CD14-positive monocyte (primary cell): ENCODE measurements at regions not wholly inside any gene's neighbourhood (a gene's known extent, or its start where the extent isn't known, plus 50 kb on each side); places are given as distances from the start of the nearest gene placed in this dataset.

Experiments used
- DNase-seq, 3 donors: peaks; one replicate each; pipeline ENCODE4 v3.0.0-alpha.2; 2011 to 2022
- H2AFZ ChIP-seq: 2 replicates; pipeline ENCODE4 v1.6.0; 2012; ENCODE audit warnings: mild to moderate bottlenecking, low read depth, low read length, inconsistent platforms; ENCODE audit not compliant: insufficient read depth, poor library complexity, severe bottlenecking
- H3K27ac ChIP-seq, 2 donors: 1 replicate in 1 of 2; 2 replicates in 1 of 2; pipeline ENCODE4 v1.5.1; 2012 to 2013; ENCODE audit warnings: low read length in 2 of 2, control low read depth in 1 of 2, inconsistent platforms in 1 of 2, low read depth in 1 of 2, mild to moderate bottlenecking in 1 of 2
- H3K27me3 ChIP-seq, 2 donors: one replicate each; pipeline versions ENCODE4 v1.6.0 to v1.6.1; 2011 to 2013; ENCODE audit warnings: low read length in 2 of 2; ENCODE audit not compliant: control insufficient read depth in 2 of 2, insufficient read depth in 2 of 2
- H3K36me3 ChIP-seq, 2 donors: replicated peaks in 1 of 2; 1 replicate in 1 of 2; 2 replicates in 1 of 2; pipeline versions ENCODE4 v1.5.1 to v1.6.1; 2012 to 2013; ENCODE audit warnings: low read length in 2 of 2, control low read depth in 1 of 2, inconsistent platforms in 1 of 2, mild to moderate bottlenecking in 1 of 2; ENCODE audit not compliant: insufficient read depth in 2 of 2, control insufficient read depth in 1 of 2
- H3K4me1 ChIP-seq, 2 donors: 1 replicate in 1 of 2; 2 replicates in 1 of 2; pipeline versions ENCODE4 v1.5.1 to v1.6.1; 2012 to 2013; ENCODE audit warnings: low read length in 2 of 2, control low read depth in 1 of 2, inconsistent platforms in 1 of 2, mild to moderate bottlenecking in 1 of 2, moderate library complexity in 1 of 2; ENCODE audit not compliant: insufficient read depth in 2 of 2, control insufficient read depth in 1 of 2
- H3K4me2 ChIP-seq: replicated peaks from 2 replicates; pipeline ENCODE3; 2012; ENCODE audit warnings: low read length, moderate library complexity, mild to moderate bottlenecking; ENCODE audit not compliant: poor library complexity, severe bottlenecking; ENCODE audit errors: extremely low read depth
- H3K4me3 ChIP-seq, 3 experiments: fragments of 200-600 bp in 1 of 3; sonication (generic) in 1 of 3; replicated peaks in 1 of 3; 1 replicate in 2 of 3; 2 replicates in 1 of 3; pipeline ENCODE4 v1.5.1; 2011 to 2013; ENCODE audit warnings: low read length in 3 of 3, mild to moderate bottlenecking in 3 of 3, control low read depth in 2 of 3, low read depth in 2 of 3, inconsistent platforms in 1 of 3, moderate library complexity in 1 of 3
- H3K79me2 ChIP-seq: 2 replicates; pipeline ENCODE4 v1.6.0; 2012; ENCODE audit warnings: mild to moderate bottlenecking, control low read depth, inconsistent platforms, low read length, moderate library complexity; ENCODE audit not compliant: insufficient read depth
- H3K9ac ChIP-seq: 2 replicates; pipeline ENCODE4 v1.6.0; 2017; ENCODE audit warnings: low read length, mild to moderate bottlenecking; ENCODE audit not compliant: insufficient read depth, poor library complexity, severe bottlenecking
- H3K9me3 ChIP-seq, 2 donors: replicated peaks in 1 of 2; 1 replicate in 1 of 2; 2 replicates in 1 of 2; pipeline versions ENCODE4 v1.5.1 to v1.6.1; 2012 to 2013; ENCODE audit warnings: low read length in 2 of 2, control low read depth in 1 of 2; ENCODE audit not compliant: control insufficient read depth in 1 of 2, insufficient read depth in 1 of 2
- H4K20me1 ChIP-seq: 2 replicates; pipeline ENCODE4 v1.6.0; 2012; ENCODE audit warnings: mild to moderate bottlenecking, low read length, control low read depth, moderate library complexity; ENCODE audit not compliant: insufficient read depth
- H3K27ac Mint-ChIP-seq, 7 donors: one replicate each; pipeline ENCODE4 v1.8.0; 2020; ENCODE audit warnings: mild to moderate bottlenecking in 7 of 7, mixed read lengths in 7 of 7, moderate library complexity in 6 of 7, inconsistent platforms in 2 of 7
- H3K27me3 Mint-ChIP-seq, 3 donors: one replicate each; pipeline ENCODE4 v1.8.0; 2021 to 2022; ENCODE audit warnings: low read depth in 3 of 3, mild to moderate bottlenecking in 3 of 3, mixed read lengths in 3 of 3, moderate library complexity in 3 of 3, inconsistent platforms in 1 of 3
- H3K36me3 Mint-ChIP-seq, 2 donors: one replicate each; pipeline ENCODE4 v1.8.0; 2020; ENCODE audit warnings: mixed read lengths in 2 of 2, inconsistent platforms in 1 of 2, mild to moderate bottlenecking in 1 of 2
- H3K4me1 Mint-ChIP-seq: one replicate; pipeline ENCODE4 v1.8.0; 2020; ENCODE audit warnings: mild to moderate bottlenecking, mixed read lengths
- H3K4me3 Mint-ChIP-seq, 2 donors: one replicate each; pipeline ENCODE4 v1.8.0; 2020; ENCODE audit warnings: mild to moderate bottlenecking in 2 of 2, mixed read lengths in 2 of 2, moderate library complexity in 1 of 2
- H3K9me3 Mint-ChIP-seq, 7 donors: one replicate each; pipeline ENCODE4 v1.8.0; 2020 to 2022; ENCODE audit warnings: mixed read lengths in 7 of 7, mild to moderate bottlenecking in 6 of 7, moderate library complexity in 6 of 7, inconsistent platforms in 2 of 7
- CTCF ChIP-seq: fragments of 200-600 bp; IDR thresholded peaks from one replicate; pipeline ENCODE4 v1.8.0; 2022; ENCODE audit warnings: antibody characterized with exemption, mild to moderate bottlenecking
- WGBS: methylation state at CpG from one replicate; pipeline ENCODE4 v1.1.5; 2013; ENCODE audit warnings: missing lambda C conversion rate; ENCODE audit not compliant: insufficient coverage; 5-methylcytosine and 5-hydroxymethylcytosine counted together
- intact Hi-C, 2 donors: fragments of 100-400 bp; cut with micrococcal nuclease; formaldehyde crosslinking; loops; one replicate each; pipeline versions ENCODE4 v1.15.0 to v1.15.1; 2023

- Histone ChIP-seq H3K36me3 (no peaks in the 10 kb centered on the region), H3K4me3 (no peak overlapping the region), H3K27ac (no peak overlapping the region), H3K4me1 (no peaks in the 10 kb centered on the region), H3K9me3 (peaks cover 4 to 12% of the 10 kb centered on the region in 2 donors), H3K79me2 (no peaks in the 10 kb centered on the region), H3K27me3 (no peaks in the 10 kb centered on the region), H3K9ac (no peak overlapping the region), H4K20me1 (no peaks in the 10 kb centered on the region), H2AFZ (no peak overlapping the region), H3K4me2 (no peak overlapping the region)
- Mint-ChIP-seq H3K27ac (no peak overlapping the region), H3K4me3 (no peak overlapping the region), H3K36me3 (no peaks in the 10 kb centered on the region), H3K9me3 (peaks cover 5 to 16% (median 10%) of the 10 kb centered on the region in 7 donors), H3K27me3 (peaks cover 0 to 2% (median 0%) of the 10 kb centered on the region in 3 donors), H3K4me1 (peaks cover 3% of the 10 kb centered on the region)
- TF ChIP-seq CTCF = no peak
- intact Hi-C loops = no loop called here
- no peak for DNase-seq
Measured at GRCh38 chr10:6936931-6937330, 356.9 kb upstream of the PRKCQ start.

- 50% methylated on average over 5 of the region's 9 CpGs for WGBS
- H3K4me3 ChIP-seq = no peak overlapping the region
- TF ChIP-seq CTCF = no peak
- Mint-ChIP-seq H3K9me3 (peaks cover 0 to 12% (median 3%) of the 10 kb centered on the region in 7 donors), H3K4me3 (peak overlapping the region in 1 of 2 donors; percentile 30), H3K27me3 (peaks cover 0 to 5% (median 4%) of the 10 kb centered on the region in 3 donors), H3K4me1 (peaks cover 45% of the 10 kb centered on the region), H3K27ac (peak overlapping the region in 2 of 7 donors; percentile 23 to 36), H3K36me3 (no peaks in the 10 kb centered on the region)
- H3K36me3 ChIP-seq = no peaks in the 10 kb centered on the region
- intact Hi-C loops = loop anchor here in 1 of 2 donors (5.0 kb wide), 1 partner anchor 483 kb away; the partner anchor contains the start of gene SFMBT2
- H3K27me3 ChIP-seq = no peaks in the 10 kb centered on the region
- H3K9ac ChIP-seq = no peak overlapping the region
- H3K27ac ChIP-seq = no peak overlapping the region
- no peak overlapping the region for H3K4me2 ChIP-seq
- peaks cover 0 to 2% of the 10 kb centered on the region in 2 donors for H3K9me3 ChIP-seq
- DNase-seq = peak; percentile 54 to 59 (median 58)
- H4K20me1 ChIP-seq = no peaks in the 10 kb centered on the region
- H3K4me1 ChIP-seq = peaks cover 36 to 46% of the 10 kb centered on the region in 2 donors
- H2AFZ ChIP-seq = no peak overlapping the region
- no peaks in the 10 kb centered on the region for H3K79me2 ChIP-seq
Measured at GRCh38 chr10:6929148-6929830, 349.2 kb upstream of the PRKCQ start.
